Renal cortex interstitium (tissue), 11 donors: ENCODE measurements at regions not wholly inside any gene's neighbourhood (a gene's known extent, or its start where the extent isn't known, plus 50 kb on each side); places are given as distances from the start of the nearest gene placed in this dataset.

Source experiments
- DNase-seq, 11 donors: peaks; one replicate each; pipeline ENCODE4 v3.0.0-alpha.2; 2013; ENCODE audit warnings: low read depth in 9 of 11, low spot score in 4 of 11; ENCODE audit errors: extremely low read depth in 1 of 11

- peak in 3 of 11 donors; percentile 34 to 70 (median 51) for DNase-seq
These were observed 136.3 kb downstream of the MRPL14 start for GRCh38 chr6:43990627-43991619.

- peak in 1 of 11 donors; percentile 22 for DNase-seq
These were observed 137.0 kb downstream of the MRPL14 start for GRCh38 chr6:43990275-43990626.

GRCh38 chr6:43989581-43990146 lies 137.6 kb downstream of the MRPL14 start:
- DNase-seq: no peak

DNA sequence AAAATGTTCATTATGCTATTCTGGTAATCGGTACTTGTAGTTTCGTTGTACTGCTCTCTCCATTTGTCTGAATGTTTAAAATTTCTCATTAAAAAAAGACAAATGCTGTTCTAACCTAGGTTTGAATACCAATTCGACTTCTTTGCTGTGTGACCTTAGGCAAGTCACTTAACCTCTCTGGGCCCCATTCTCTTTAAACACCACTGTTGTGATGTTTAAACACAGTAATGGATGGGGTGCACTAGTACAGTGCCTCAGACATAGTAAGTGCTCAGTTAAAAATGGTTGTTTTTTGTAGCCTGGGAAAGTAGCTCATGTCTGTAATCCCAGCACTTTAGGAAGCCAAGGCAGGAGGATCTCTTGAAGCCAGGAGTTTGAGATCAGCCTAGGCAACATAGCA lies 138.5 kb downstream of the MRPL14 start:
- DNase-seq: no peak

DNA sequence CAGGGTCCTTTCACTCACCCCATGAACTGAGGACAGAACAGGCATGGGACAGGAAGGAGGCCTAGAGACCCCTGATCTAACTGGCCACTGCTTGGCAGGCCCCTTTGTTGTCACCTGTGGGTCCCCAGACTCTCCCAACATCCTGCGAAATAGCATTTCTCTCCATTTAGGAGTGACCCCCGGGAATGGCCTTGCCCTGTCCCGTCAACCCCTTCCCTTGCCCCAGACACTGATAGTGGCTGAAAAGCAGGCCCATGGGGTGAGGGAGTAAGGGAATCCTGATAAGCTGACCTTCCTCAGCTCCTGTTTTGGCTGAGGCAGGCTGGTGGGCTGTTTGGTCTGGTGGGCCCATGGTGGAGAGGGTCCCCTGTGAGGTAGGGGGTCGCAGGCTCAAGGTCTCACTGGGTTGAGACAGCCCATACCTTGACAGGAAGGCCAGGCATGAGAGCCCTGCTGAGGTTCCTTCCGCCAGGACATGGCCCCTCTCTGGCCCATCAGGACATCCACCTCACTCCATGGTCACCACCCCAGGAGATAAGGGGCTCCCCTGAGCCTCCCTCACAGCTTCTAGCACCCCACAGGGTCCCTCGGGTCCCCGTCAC lies 139.3 kb downstream of the MRPL14 start:
- DNase-seq: no peak

DNA sequence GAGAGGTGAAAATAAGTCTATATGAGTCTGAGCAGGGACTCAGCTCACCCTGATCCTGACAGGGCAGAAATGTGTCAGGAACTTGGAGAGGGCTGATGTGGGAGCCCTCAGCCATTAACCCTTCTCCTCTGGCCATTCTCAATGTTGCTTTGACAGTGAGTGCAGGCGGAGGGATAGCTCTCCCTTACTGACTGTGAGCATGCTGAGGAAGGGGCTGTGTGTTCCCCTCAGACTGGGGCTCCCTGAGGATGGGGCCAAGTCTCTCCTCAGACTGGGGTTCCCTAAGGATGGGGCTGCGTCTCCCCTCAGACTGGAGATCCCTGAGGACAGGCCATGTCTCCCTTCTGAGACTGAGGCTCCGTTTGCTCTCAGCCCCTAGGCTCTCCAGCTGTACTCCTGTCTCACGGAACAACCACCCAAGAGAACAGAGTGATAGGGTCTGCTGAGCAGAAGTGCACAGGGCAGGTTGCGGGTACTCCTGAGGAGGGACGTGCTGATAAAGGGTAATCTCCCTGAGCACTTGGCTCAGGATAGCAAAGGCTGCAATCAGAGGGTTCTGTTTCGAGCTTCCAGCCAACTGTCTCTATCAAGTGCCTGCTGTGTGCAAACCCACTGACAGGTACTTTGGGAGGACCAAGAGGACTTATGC lies 141.0 kb downstream of the MRPL14 start:
- no peak for DNase-seq

DNA sequence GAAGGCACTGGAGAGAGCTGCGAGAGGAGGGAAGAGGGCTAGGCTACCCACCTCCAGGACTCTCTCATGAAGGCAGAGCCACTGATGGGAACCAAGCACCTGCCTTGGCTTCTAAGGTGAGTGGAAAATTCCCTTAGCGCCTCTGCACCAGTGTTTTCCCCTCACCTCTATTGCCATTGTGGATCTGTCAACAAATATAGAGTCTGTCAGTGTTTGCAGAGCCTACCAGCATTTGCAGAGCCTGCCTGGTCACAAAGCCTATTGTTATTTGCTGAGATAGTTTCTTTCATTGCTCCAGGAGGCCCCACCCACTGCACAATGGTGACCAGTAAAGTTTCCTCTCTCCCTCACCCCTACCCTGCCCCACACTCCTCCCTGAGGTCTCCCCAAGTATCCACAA lies 141.9 kb downstream of the MRPL14 start:
- DNase-seq: no peak

- DNase-seq: no peak
These were observed 142.6 kb downstream of the MRPL14 start for GRCh38 chr6:43984442-43985321.

DNA sequence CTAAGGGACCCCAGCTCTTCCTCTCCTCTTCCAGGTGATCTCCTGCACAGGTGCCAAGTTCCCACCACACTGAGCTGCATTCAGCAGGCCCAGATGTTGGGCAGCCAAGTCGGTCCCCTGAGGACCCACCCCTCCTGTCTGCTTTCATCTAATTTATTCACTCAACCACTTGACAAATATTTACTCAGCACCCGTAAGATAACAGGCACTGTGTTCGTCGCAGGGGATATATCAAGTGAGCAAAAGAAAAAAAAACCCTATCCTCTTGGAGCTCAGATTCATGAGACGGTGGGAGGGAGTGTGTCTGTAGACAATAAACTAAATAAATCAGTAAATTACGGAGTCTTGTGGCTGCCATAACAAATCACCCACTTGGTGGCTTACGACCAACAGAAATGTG lies 143.6 kb downstream of the MRPL14 start:
- no peak for DNase-seq

GRCh38 chr6:43983191-43983590 lies 144.1 kb downstream of the MRPL14 start:
- DNase-seq: no peak

- DNase-seq: no peak
These were observed 145.1 kb downstream of the MRPL14 start for GRCh38 chr6:43982084-43982625.

- DNase-seq: no peak
These were observed 145.8 kb downstream of the MRPL14 start for GRCh38 chr6:43981363-43981990.

DNA sequence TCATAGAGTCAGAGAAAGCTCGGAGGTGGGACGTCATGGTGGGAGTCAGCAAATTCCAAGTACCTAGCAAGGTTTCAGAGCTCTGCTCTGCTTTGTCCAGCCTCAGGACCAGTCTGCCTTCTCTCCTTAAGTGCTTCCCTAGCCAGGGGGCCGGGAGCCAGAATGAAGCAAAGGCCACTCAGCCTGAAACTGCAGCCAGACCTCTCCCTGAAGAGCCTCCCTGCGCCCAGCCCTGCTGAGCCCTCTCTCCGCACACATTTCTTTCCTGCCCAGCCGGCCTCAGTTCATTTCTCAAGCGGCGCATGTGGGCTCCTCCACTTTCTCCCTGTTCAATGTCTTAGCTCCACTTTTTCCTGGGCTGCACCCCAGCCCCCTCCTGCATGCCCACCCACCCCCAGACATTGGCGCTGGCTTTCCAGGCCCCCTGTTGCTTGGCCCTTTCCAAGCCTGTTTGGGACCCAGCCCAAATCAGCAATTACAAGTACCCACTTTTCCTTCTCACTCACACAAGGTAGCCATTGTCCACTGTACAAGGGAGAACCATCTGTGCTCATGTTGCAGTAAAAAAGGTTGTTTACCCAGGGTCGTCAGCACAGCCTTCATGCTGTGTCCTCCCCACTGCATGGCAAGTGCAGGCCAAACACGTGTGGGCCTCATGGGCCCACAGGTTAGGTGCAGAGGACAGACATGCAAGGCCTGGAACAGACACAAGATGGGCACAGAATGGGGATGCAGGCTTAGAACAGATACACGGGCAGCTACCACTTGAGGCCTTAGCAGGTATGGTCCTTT lies 147.1 kb downstream of the MRPL14 start:
- no peak for DNase-seq

DNA sequence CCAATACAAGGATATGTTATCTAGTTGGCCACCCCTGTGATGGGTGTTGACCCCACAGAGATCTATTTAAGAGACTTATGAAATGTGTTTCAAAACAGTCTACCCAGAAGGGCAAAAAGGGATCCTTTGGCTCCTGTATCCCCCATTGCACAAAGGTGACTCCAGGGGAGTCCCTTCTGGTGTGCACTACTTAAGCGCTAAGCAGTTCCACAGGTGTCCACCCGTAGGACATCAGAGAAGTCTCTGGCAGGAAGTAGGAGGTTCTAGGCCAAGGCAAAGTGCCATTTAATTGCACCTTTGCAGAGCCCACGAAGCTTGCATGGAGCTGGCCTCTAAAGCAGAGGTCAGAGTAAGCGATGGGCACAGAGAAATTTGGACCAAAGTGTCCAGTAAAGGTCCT lies 147.7 kb downstream of the MRPL14 start:
- no peak for DNase-seq

- DNase-seq: no peak
These were observed 148.5 kb downstream of the MRPL14 start for GRCh38 chr6:43978473-43979346.

DNA sequence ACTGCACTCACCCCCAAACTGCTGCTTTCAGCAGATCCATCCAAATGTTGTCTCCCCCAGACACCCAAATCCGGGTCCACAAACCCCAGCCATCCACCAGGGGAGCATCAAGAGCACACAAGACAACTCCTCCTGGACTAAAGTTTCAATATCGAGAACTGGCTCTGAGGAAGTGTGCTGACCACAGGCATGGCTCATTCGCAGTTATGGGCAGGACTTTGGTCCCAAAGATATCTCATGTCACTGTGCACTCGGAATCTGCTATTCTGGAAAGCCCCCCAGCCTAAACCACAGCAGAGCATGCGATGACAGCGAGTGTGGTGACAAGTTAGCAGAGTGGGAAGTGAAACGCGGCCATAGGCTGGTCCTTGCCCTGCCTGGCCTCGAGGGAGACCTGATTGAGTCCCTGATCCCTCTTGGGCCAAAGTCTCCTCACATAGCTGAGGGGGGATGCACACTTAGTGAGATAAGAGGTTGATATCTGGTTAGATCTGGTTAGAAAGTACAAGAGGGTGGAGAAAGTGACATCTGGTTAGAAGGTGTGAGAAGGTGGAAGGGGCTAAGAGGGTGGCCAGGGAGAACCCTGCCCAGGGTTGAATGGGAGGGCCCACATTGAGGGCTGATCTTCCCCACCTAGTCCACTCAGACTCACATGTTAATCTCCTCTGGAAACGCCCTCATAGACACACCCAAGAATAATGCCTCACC lies 149.7 kb downstream of the MRPL14 start:
- no peak for DNase-seq
